ENCODE measurements at regions not wholly inside any gene's neighbourhood (a gene's known extent, or its start where the extent isn't known, plus 50 kb on each side); places are given as distances from the start of the nearest gene placed in this dataset.
"Not testable (repeated sequence)": the region's sequence is repeated elsewhere in the genome, so short reads cannot be mapped to it uniquely, and the experiment has no call there.

GRCh38 chr2:188000189-188000588, 291.5 kb upstream of the GULP1 start:
- no peak for DNase-seq

GRCh38 chr2:188003800-188004199, 287.9 kb upstream of the GULP1 start:
- DNase-seq: no peak

DNA sequence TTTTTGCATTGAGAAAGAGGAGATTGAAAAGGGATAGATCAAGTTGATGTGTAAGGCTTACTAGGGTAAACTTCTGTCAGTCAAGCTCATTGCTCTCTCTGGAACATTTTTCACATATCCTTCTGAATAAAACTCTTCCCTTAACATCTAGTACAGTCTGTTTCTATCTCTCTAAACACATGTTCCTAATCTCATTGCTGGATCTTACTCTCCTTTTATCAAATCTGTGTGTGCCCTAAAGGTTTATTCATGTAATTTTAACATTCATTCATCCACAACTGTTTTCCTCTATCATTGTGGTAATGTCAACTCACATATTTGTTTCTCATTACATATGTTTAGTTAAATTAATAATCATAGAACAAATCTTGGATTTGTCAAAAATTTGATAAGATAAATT, 277.9 kb upstream of the GULP1 start:
- DNase-seq: no peak

- no peak for DNase-seq
Measured at GRCh38 chr2:188016917-188017316, 274.8 kb upstream of the GULP1 start.

GRCh38 chr2:188022389-188022788, 269.3 kb upstream of the GULP1 start:
- DNase-seq: no peak

DNA sequence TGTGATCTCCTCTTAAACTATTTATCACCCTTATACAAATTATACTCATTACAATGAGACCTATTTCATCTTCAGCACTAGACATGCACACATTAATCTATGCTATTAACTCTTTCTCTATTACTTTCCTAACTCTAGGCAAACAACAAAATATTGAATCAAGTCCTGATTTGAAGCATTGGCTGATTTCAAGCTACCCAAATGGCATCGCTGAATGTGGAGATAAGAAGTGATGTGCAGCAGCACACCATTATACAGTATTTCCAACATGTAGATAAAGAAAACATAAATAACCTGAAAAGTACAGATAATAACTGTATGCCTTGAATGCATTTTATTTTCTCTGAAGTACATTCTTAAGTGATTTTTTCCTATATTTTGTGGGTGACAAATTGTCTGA, 268.6 kb upstream of the GULP1 start:
- DNase-seq: no peak

- DNase-seq: no peak
Measured at GRCh38 chr2:188024811-188025210, 266.9 kb upstream of the GULP1 start.

GRCh38 chr2:188028739-188029138, 262.9 kb upstream of the GULP1 start:
- no peak for DNase-seq

DNA sequence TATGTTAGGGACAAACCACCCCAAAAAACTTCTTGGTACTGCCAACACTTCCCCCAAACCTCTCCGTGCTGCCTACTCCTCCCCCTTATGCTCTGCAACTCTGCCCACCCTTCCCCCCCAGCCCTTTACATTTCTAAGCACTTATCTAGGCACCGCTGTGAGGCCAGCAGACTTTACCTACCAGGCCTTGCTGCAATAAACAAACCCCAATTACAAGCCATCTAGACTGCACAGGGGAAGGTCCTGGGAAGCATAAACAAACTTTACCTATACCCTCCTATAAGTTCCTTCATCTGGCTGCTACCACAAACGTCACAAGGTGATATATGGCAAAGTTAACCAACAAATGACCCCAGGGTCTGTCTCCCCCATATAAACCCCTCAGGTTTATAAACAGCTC, 259.4 kb upstream of the GULP1 start:
- no peak for DNase-seq

- no peak for DNase-seq
Measured at GRCh38 chr2:188032786-188033185, 258.9 kb upstream of the GULP1 start.

- DNase-seq: not testable (repeated sequence)
Measured at GRCh38 chr2:188033240-188033639, 258.4 kb upstream of the GULP1 start.

DNA sequence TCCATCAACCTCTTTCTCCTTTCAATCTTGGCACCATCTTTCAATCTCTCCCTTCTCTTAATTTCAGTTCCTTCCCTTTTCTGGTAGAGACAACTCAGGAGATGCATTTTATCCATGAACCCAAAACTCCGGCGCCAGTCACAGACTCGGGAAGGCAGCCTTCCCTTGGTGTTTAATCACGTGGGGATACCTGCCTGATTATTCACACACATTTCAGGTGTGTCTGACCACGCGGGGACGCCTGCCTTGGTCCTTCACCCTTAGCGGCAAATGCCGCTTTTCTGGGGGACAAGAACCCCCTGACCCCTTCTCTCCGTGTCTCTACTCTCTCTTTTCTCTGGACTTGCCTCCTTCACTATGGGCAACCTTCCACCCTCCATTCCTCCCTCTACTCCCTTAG, 257.6 kb upstream of the GULP1 start:
- not testable (repeated sequence) for DNase-seq

DNA sequence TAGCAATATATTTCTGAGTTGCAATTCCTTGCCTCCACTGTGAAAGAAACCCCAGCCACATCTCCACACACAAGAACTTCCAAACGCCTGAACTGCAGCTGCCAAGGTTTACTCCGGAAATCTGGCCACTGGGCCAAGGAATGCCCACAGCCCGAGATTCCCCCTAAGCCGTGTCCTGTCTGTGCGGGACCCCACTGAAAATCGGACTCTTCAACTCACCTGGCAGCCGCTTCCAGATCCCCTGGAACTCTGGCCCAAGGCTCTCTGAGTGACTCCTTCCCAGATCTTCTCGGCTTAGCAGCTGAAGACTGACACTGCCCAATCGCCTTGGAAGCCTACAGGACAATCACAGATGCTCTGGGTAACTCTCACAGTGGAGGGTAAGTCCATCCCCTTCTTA, 256.3 kb upstream of the GULP1 start:
- DNase-seq: not testable (repeated sequence)

DNA sequence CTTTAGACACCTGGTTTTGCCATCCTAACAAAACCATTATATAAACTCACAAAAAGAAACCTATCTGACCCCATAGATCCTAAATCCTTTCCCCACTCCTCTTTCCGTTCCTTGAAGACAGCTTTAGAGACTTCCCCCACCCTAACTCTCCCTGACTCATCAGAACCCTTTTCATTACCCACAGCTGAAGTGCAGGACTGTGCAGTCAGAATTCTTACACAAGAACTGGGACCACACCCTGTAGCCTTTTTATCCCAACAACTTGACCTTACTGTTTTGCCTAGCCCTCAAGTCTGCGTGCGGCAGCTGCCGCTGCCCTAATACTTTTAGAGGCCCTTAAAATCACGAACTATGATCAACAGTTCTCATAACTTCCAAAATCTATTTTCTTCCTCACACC, 254.9 kb upstream of the GULP1 start:
- DNase-seq: not testable (repeated sequence)

DNA sequence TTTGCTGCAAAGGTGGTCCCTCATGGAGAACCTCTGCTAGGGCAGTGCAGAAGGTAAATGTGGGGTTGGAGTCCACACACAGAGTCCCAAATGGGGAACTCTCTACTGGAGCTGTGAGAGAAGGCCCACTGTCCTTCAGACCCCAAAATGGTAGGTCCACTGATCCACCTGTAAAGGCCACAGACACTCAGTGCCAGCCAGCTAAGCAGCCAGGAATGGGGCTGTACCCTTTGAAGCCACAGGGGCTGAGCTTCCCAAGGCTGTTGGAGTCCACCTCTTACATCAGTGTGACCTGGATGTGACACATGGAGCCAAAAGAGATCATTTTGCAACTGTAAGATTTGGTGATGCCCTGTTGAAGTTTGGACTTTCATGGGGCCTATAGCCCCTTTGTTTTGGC, 252.4 kb upstream of the GULP1 start:
- no peak for DNase-seq

GRCh38 chr2:188042412-188042811, 249.3 kb upstream of the GULP1 start:
- no peak for DNase-seq

DNA sequence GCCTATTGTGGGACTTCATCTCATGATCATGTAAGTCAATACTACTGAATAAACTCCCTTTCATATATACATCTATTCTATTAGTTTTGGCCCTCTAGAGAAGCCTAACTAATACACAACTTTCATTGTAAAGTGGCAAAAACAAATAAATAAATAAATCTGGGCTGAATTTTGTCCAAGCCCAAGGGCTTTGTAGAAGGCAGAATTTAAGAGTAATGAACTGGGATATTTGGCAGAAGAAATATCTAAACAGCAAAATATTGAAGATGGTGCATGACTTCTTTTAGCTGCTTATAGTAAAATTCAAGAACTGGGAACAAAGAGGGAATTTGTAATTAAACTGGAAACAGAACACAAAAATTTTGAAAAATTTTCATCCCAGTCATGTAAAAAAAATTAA, 246.7 kb upstream of the GULP1 start:
- no peak for DNase-seq

DNA sequence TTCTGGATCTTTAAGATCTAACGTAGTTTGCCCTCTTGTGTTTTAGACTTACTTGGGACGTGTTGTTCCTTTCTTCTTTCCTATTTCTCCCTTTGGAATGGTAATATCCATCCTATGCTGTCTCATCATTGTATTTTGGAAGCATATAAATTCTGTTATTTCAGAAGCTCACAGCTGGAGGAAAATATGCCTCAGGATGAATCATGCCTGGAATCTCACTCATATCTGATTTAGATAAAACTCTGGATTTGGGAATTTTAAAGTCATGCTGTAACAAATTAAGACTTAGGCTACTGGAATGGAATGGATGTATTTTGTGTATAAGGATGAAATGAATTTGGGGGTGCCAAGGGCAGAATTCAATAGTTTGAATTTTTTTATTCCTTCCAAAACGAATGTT, 245.2 kb upstream of the GULP1 start:
- DNase-seq: no peak

DNA sequence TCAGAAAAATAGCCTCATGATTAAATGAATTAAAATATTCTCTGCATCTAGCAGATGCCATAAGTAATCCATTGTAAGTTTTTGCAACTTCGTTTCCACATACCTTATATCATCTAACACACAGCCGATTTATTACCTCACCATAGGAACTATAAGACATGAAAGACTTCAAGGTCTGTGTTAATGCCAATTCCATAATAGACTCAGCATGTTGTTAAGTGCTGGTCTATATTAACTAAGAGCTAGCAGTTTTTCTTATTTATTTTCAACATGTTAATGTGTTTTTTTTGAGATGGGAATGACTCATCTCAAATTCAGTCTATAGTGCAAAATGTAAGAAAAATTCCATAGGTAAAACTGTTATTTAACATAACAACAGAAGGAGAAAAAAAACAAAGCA, 243.9 kb upstream of the GULP1 start:
- no peak for DNase-seq

- no peak for DNase-seq
Measured at GRCh38 chr2:188050726-188051125, 240.9 kb upstream of the GULP1 start.

DNA sequence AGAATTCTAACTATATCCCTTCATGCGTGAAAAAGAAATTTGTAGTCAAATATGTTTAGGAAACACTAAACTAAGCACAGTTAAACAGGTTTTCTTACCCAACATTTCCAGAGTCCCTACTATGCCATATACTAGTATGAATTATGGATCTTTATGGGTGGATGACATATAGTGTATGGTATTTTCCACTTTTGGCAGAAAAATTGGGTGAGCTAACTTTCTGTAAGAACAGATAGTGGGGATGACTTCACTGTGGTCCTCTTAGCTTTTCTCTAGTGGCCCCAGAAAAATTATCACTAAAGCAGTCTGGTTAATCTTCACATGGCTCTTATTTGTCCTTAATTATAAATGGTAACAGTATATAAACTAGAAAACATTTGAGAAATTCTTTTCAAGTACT, 240.0 kb upstream of the GULP1 start:
- no peak for DNase-seq

DNA sequence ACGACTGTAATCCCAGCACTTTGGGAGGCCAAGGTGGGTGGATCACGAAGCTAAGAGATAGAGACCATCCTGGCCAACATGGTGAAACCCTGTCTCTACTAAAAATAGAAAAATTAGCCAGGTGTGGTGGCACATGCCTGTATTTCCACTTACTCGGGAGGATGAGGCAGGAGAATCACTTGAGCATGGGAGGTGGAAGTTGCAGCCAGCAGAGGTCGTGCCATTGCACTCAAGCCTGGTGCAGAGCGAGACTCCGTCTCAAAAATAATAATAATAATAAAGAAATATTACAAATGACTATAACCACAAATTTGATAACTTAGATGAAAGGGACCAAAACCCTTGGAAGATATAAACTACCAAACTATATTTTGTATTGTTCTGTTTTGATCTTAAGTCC, 226.3 kb upstream of the GULP1 start:
- no peak for DNase-seq

- no peak for DNase-seq
Measured at GRCh38 chr2:188068093-188068492, 223.6 kb upstream of the GULP1 start.

- no peak for DNase-seq
Measured at GRCh38 chr2:188076149-188077056, 215.3 kb upstream of the GULP1 start.

DNA sequence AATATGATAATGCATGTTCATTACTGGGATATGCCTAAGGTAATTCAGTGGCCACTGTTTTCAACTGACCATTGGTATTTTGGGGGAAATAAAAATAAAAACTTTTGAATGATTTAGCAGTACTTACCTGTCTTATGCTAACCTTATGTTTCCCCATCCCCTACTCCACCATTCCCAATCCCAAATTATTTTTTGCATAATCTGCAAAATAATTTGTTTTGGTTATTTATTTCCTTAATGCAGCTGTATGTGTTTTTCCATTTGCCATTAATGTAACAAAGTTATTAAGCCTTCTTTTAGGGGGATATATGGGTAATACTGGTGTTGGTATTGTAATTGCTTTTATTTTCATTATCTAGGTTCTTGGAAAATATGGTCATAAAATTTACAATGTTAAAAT, 213.9 kb upstream of the GULP1 start:
- no peak for DNase-seq

Data from NCI-H1105 treated with DMSO at 0.1 percent for 48 hours (cell line).